ENCODE measurements at regions not wholly inside any gene's neighbourhood (a gene's known extent, or its start where the extent isn't known, plus 50 kb on each side); places are given as distances from the start of the nearest gene placed in this dataset.
"Not testable (repeated sequence)": the region's sequence is repeated elsewhere in the genome, so short reads cannot be mapped to it uniquely, and the experiment has no call there.

DNA sequence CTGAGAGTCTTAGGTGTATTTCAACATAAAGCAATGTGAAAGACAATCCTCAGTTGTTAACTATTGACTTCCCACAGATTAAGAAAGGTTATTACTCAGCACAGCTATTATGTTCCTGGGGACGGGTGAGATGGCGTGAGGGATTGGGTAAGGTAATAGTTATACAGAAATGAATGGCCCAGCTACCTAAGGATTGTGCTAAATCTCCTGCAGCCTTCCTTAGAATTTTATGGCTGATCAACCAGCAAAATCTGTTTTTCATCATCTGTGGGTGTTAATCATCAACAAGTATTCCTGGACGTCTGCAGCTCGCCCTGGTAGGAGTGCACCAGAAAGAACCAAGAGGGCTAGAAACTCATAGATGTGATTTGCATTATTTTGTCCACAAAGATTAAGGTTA lies 146.0 kb upstream of the IVNS1ABP start:
- TF ChIP-seq, protein P1, sequence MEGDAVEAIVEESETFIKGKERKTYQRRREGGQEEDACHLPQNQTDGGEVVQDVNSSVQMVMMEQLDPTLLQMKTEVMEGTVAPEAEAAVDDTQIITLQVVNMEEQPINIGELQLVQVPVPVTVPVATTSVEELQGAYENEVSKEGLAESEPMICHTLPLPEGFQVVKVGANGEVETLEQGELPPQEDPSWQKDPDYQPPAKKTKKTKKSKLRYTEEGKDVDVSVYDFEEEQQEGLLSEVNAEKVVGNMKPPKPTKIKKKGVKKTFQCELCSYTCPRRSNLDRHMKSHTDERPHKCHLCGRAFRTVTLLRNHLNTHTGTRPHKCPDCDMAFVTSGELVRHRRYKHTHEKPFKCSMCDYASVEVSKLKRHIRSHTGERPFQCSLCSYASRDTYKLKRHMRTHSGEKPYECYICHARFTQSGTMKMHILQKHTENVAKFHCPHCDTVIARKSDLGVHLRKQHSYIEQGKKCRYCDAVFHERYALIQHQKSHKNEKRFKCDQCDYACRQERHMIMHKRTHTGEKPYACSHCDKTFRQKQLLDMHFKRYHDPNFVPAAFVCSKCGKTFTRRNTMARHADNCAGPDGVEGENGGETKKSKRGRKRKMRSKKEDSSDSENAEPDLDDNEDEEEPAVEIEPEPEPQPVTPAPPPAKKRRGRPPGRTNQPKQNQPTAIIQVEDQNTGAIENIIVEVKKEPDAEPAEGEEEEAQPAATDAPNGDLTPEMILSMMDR (IDR thresholded peaks at IDR 0.05): no peak
- ATAC-seq (ENCODE audit: insufficient number of reproducible peaks, low FRiP score, low read depth): no peak
- Histone ChIP-seq H3K4me3 (no peak overlapping the region), H3K27ac (no peak overlapping the region), H3K36me3 (no peaks in the 10 kb centered on the region), H3K27me3 (replicated peaks; ENCODE audit: insufficient read depth) (no peaks in the 10 kb centered on the region), H3K9me3 (no peaks in the 10 kb centered on the region), H3K4me1 (ENCODE audit: control insufficient read depth in 1 of 2, low read depth in 2 of 2) (no peaks in the 10 kb centered on the region)
- DNase-seq (ENCODE audit: low spot score): no peak

DNA sequence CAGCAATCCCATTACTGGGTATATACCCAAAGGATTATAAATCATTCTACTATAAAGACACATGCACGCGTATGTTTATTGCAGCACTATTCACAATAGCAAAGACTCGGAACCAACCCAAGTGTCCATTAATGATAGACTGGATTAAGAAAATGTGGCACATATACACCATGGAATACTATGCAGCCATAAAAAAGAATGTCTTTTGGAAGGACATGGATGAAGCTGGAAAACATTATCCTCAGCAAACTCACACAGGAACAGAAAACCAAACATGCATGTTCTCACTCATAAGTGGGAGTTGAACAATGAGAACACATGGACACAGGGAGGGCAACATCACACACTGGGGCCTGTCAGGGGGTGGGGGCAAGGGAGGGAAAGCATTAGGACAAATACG lies 143.7 kb upstream of the IVNS1ABP start:
- H3K9me3 ChIP-seq; H3K4me3 ChIP-seq; H3K27me3 ChIP-seq (replicated peaks; ENCODE audit: insufficient read depth); ATAC-seq (ENCODE audit: insufficient number of reproducible peaks, low FRiP score, low read depth); H3K4me1 ChIP-seq (ENCODE audit: control insufficient read depth in 1 of 2, low read depth in 2 of 2); DNase-seq (ENCODE audit: low spot score); H3K36me3 ChIP-seq; H3K27ac ChIP-seq: not testable (repeated sequence)

DNA sequence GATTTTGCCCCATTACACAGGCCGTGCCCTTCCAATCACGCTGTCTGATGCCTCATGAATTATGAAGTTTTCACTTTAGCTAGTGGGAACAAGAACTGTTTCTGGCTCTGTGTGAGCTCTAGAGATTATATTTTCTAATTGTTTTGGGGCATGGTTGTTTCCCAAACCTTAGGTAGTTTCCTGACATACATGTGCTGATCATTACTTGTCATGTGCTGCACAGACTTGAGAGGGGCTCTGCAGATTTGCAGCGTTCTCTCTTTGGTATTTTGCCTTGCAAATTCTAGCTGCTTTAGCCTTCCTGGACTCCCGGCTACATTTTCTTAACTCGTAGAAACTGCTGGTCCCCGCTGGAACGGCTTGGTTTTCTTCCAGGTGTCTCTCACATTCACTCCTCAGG lies 142.1 kb upstream of the IVNS1ABP start:
- no peak for DNase-seq (ENCODE audit: low spot score)
- H3K9me3 ChIP-seq: no peaks in the 10 kb centered on the region
- no peaks in the 10 kb centered on the region for H3K36me3 ChIP-seq
- no peak for ATAC-seq (ENCODE audit: insufficient number of reproducible peaks, low FRiP score, low read depth)
- no peak overlapping the region for H3K27ac ChIP-seq
- TF ChIP-seq, protein P1 (IDR thresholded peaks at IDR 0.05): no peak
- H3K4me1 ChIP-seq (ENCODE audit: control insufficient read depth in 1 of 2, low read depth in 2 of 2): no peaks in the 10 kb centered on the region
- H3K27me3 ChIP-seq (replicated peaks; ENCODE audit: insufficient read depth): no peaks in the 10 kb centered on the region
- H3K4me3 ChIP-seq: no peak overlapping the region

DNA sequence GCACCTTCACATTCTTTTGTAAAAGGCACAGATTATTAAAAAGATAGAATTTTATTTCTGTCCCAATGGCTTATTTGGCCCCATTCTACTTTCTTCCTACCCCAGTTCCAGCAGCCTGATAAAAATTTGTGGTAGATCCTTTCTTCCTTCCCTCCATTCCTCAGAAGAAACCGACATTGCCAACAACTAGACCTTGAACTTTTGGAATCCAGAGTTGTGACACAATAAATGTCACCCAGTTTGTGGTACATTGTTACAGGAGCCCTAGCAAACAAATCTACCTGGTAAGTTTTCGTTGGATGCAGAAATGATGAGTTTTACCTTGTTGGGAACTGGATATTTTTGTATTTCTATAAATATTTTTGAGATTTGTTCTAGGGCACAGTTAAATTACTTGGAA lies 141.6 kb upstream of the IVNS1ABP start:
- Histone ChIP-seq H3K4me1 (ENCODE audit: control insufficient read depth in 1 of 2, low read depth in 2 of 2) (no peaks in the 10 kb centered on the region), H3K27ac (no peak overlapping the region), H3K36me3 (no peaks in the 10 kb centered on the region), H3K4me3 (no peak overlapping the region), H3K27me3 (replicated peaks; ENCODE audit: insufficient read depth) (no peaks in the 10 kb centered on the region), H3K9me3 (no peaks in the 10 kb centered on the region)
- TF ChIP-seq, protein P1 (IDR thresholded peaks at IDR 0.05): no peak
- ATAC-seq (ENCODE audit: insufficient number of reproducible peaks, low FRiP score, low read depth): no peak
- no peak for DNase-seq (ENCODE audit: low spot score)

DNA sequence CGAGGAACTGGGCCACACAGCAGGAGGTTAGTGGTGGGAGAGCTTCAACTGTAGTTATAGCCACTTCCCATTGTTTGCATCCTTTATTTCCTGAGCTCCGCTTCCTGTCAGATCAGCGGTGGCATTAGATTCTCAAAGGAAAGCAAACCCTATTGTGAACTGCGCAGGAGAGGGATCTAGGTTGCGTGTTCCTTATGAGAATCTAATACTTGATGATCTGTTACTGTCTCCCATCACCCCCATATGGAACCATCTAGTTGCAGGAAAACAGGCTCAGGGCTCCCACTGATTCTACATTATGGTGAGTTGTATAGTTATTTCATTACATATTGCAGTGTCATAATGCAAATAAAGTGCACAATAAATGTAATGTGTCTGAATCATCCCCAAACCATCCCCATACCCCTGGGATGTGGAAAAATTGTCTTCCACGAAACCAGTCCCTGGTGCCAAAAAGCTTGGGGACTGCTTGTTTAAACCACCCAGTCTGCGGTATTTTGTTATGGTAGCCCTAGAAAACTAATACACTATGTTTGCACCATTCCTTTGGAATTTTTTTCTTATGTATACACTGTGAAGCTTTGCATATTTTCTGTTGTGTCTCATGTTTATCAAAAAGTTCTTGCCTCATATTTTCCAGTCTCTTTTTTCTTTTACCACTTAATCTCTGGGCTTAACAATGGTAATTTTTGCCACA lies 136.6 kb upstream of the IVNS1ABP start:
- Histone ChIP-seq H3K4me1 (ENCODE audit: control insufficient read depth in 1 of 2, low read depth in 2 of 2) (no peaks in the 10 kb centered on the region), H3K27me3 (replicated peaks; ENCODE audit: insufficient read depth) (no peaks in the 10 kb centered on the region), H3K9me3 (no peaks in the 10 kb centered on the region), H3K27ac (no peak overlapping the region), H3K36me3 (no peaks in the 10 kb centered on the region), H3K4me3 (no peak overlapping the region)
- TF ChIP-seq, protein P1 (IDR thresholded peaks at IDR 0.05): no peak
- ATAC-seq (ENCODE audit: insufficient number of reproducible peaks, low FRiP score, low read depth) (no peak), DNase-seq (ENCODE audit: low spot score) (no peak)

DNA sequence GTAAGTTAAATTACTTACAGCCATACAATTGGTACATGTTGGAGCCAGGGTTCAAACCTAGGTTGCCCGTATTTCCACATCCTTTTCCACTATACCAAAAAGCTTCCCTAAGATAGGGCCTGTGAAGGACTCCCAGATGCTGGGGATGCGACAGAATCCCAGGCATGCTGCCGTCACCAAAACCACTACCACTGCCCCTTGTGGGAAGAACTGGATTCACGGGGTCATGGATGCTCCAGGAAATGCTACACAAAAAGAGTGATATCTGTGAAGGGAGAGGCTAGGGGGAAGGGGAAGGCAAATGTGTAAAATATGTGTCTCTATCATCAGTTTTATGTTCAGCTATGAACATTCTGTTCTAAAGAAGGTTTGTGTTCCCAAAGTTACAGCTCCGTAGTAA lies 133.9 kb upstream of the IVNS1ABP start:
- Histone ChIP-seq H3K27me3 (replicated peaks; ENCODE audit: insufficient read depth) (no peaks in the 10 kb centered on the region), H3K4me3 (no peak overlapping the region), H3K36me3 (no peaks in the 10 kb centered on the region), H3K9me3 (no peaks in the 10 kb centered on the region), H3K4me1 (ENCODE audit: control insufficient read depth in 1 of 2, low read depth in 2 of 2) (no peaks in the 10 kb centered on the region), H3K27ac (no peak overlapping the region)
- DNase-seq (ENCODE audit: low spot score) (no peak), ATAC-seq (ENCODE audit: insufficient number of reproducible peaks, low FRiP score, low read depth) (no peak)
- TF ChIP-seq, protein P1 (IDR thresholded peaks at IDR 0.05): no peak

Data from thoracic aorta (tissue), 2 donors.